ENCODE measurements at regions not wholly inside any gene's neighbourhood (a gene's known extent, or its start where the extent isn't known, plus 50 kb on each side); places are given as distances from the start of the nearest gene placed in this dataset.

GRCh38 chr16:13809765-13810164 lies 110.2 kb upstream of the ERCC4 start:
- Histone ChIP-seq H3K9me3 (no peaks in the 10 kb centered on the region), H3K27me3 (no peaks in the 10 kb centered on the region), H3K4me1 (no peaks in the 10 kb centered on the region), H3K4me3 (no peak overlapping the region), H3K36me3 (replicated peaks in 1 of 2; ENCODE audit: insufficient read depth in 1 of 2, low read depth in 2 of 2) (no peaks in the 10 kb centered on the region), H3K27ac (no peak overlapping the region)
- DNase-seq, result no peak
- TF ChIP-seq CTCF (IDR thresholded peaks at IDR 0.05), result no peak
- TF ChIP-seq POLR2A (IDR thresholded peaks at IDR 0.05), result no peak
- no peak for ATAC-seq
- intact Hi-C loops (cut with DNase I), result no loop called here

GRCh38 chr16:13811834-13812233 lies 108.1 kb upstream of the ERCC4 start:
- intact Hi-C loops (cut with DNase I), result no loop called here
- Histone ChIP-seq H3K27me3 (no peaks in the 10 kb centered on the region), H3K36me3 (replicated peaks in 1 of 2; ENCODE audit: insufficient read depth in 1 of 2, low read depth in 2 of 2) (no peaks in the 10 kb centered on the region), H3K9me3 (no peaks in the 10 kb centered on the region), H3K27ac (no peak overlapping the region), H3K4me3 (no peak overlapping the region), H3K4me1 (no peaks in the 10 kb centered on the region)
- WGBS, 2 donors, result 18 to 25% methylated on average over 3 of the region's 3 CpGs
- ATAC-seq (no peak), DNase-seq (no peak)
- no peak for TF ChIP-seq CTCF (IDR thresholded peaks at IDR 0.05)
- TF ChIP-seq POLR2A (IDR thresholded peaks at IDR 0.05), result no peak

GRCh38 chr16:13816701-13817100 lies 103.3 kb upstream of the ERCC4 start:
- Histone ChIP-seq H3K27ac (no peak overlapping the region), H3K9me3 (no peaks in the 10 kb centered on the region), H3K4me3 (no peak overlapping the region), H3K36me3 (replicated peaks in 1 of 2; ENCODE audit: insufficient read depth in 1 of 2, low read depth in 2 of 2) (no peaks in the 10 kb centered on the region), H3K27me3 (no peaks in the 10 kb centered on the region), H3K4me1 (no peaks in the 10 kb centered on the region)
- intact Hi-C loops (cut with DNase I), result no loop called here
- TF ChIP-seq POLR2A (IDR thresholded peaks at IDR 0.05) (no peak), CTCF (IDR thresholded peaks at IDR 0.05) (no peak)
- DNase-seq (no peak), ATAC-seq (no peak)

- Histone ChIP-seq H3K27ac (no peak overlapping the region), H3K27me3 (no peaks in the 10 kb centered on the region), H3K9me3 (no peaks in the 10 kb centered on the region), H3K4me3 (no peak overlapping the region), H3K36me3 (replicated peaks in 1 of 2; ENCODE audit: insufficient read depth in 1 of 2, low read depth in 2 of 2) (no peaks in the 10 kb centered on the region), H3K4me1 (no peaks in the 10 kb centered on the region)
- no peak for DNase-seq
- 77 to 84% methylated on average over 5 to 6 of the region's 6 CpGs for WGBS, 2 donors
- intact Hi-C loops (cut with DNase I), result no loop called here
- ATAC-seq, result no peak
- TF ChIP-seq CTCF (IDR thresholded peaks at IDR 0.05), result no peak
- no peak for TF ChIP-seq POLR2A (IDR thresholded peaks at IDR 0.05)
Measured at GRCh38 chr16:13823501-13823900, 96.5 kb upstream of the ERCC4 start.

- H3K27ac ChIP-seq, result no peak overlapping the region
- intact Hi-C loops (cut with DNase I), result no loop called here
- H3K4me3 ChIP-seq, result no peak overlapping the region
- no peaks in the 10 kb centered on the region for H3K36me3 ChIP-seq (replicated peaks in 1 of 2; ENCODE audit: insufficient read depth in 1 of 2, low read depth in 2 of 2)
- H3K27me3 ChIP-seq, result no peaks in the 10 kb centered on the region
- H3K4me1 ChIP-seq, result no peaks in the 10 kb centered on the region
- TF ChIP-seq CTCF (IDR thresholded peaks at IDR 0.05), result no peak
- DNase-seq, result no peak
- WGBS, 2 donors, result 49 to 51% methylated on average over 7 of the region's 7 CpGs
- H3K9me3 ChIP-seq, result no peaks in the 10 kb centered on the region
- ATAC-seq, result no peak
Measured at GRCh38 chr16:13829697-13830299, 90.2 kb upstream of the ERCC4 start.
